Activated naive CD4-positive, alpha-beta T cell treated with anti-CD3 and anti-CD28 coated beads for 36 hours (primary cell): ENCODE measurements at regions not wholly inside any gene's neighbourhood (a gene's known extent, or its start where the extent isn't known, plus 50 kb on each side); places are given as distances from the start of the nearest gene placed in this dataset.

ENCODE experiments used
- CTCF ChIA-PET: fragments of 350-600 bp; sonication (Branson Sonifier 250); formaldehyde crosslinking; loops from one replicate; lab custom pipeline; 2021; ENCODE audit warnings: antibody characterized with exemption; lab: Charles Lee
- DNase-seq: peaks from one replicate; pipeline ENCODE4 v3.0.0-alpha.2; 2020
- H3K27ac Mint-ChIP-seq: one replicate; pipeline ENCODE4 v1.8.0; 2021; ENCODE audit warnings: mild to moderate bottlenecking, mixed read lengths
- H3K27me3 Mint-ChIP-seq: one replicate; pipeline ENCODE4 v1.8.0; 2021; ENCODE audit warnings: low read depth, mixed read lengths
- H3K36me3 Mint-ChIP-seq: one replicate; pipeline ENCODE4 v1.8.0; 2021; ENCODE audit warnings: low read depth, mixed read lengths
- H3K4me1 Mint-ChIP-seq: one replicate; pipeline ENCODE4 v1.8.0; 2021; ENCODE audit warnings: low read depth, mixed read lengths
- H3K4me3 Mint-ChIP-seq: one replicate; pipeline ENCODE4 v1.8.0; 2021; ENCODE audit warnings: mild to moderate bottlenecking, moderate library complexity, mixed read lengths
- H3K9me3 Mint-ChIP-seq: one replicate; pipeline ENCODE4 v1.8.0; 2021; ENCODE audit warnings: mixed read lengths
- intact Hi-C: fragments of 100-400 bp; cut with micrococcal nuclease; formaldehyde crosslinking; loops from one replicate; pipeline ENCODE4 v1.15.1; 2023

DNA sequence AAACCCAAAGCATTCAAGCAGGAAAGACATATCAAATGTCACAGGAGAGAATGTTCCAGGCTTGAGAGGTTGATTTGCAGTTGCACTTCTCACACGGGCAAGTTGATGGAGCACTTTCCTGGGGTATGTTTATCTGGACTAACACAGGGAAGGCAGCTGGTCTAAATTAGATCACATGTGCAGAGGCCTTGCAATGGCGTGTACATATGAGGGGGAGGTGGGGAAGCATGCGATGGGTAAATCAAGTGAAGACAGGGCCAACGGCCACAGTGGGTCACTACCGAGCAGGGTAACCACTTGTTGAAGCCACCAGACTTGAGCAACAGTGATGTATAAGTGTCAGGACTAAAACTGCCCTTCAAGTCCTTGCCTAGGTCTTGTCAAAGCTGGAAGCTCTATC lies 156.6 kb upstream of the MAF start:
- peaks cover 21% of the 10 kb centered on the region for H3K4me1 Mint-ChIP-seq
- CTCF ChIA-PET = no interaction called here
- H3K9me3 Mint-ChIP-seq = no peaks in the 10 kb centered on the region
- intact Hi-C loops = no loop called here
- H3K27ac Mint-ChIP-seq = no peak overlapping the region
- H3K36me3 Mint-ChIP-seq = no peaks in the 10 kb centered on the region
- H3K4me3 Mint-ChIP-seq = no peak overlapping the region
- H3K27me3 Mint-ChIP-seq = peaks cover 11% of the 10 kb centered on the region
- no peak for DNase-seq

DNA sequence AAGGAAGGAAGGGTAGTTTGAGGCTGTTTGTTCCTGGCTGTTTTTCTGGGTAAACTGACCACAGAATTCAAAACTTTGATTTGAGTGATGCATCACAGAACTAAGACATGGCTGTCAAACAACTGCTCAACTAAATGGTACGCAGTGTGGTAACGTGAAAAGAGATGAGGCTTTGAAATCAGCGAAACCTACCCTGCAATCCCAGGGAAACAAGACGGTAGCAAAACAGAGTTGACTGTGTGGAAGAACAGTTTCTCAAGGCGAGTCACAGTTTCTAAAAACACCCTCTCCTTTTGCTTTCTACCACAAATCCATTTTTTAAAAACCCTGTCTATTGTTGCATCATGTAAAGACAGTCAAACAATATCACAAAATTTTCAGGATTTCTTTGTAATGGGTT lies 156.0 kb upstream of the MAF start:
- H3K4me3 Mint-ChIP-seq = no peak overlapping the region
- no peaks in the 10 kb centered on the region for H3K9me3 Mint-ChIP-seq
- peaks cover 21% of the 10 kb centered on the region for H3K4me1 Mint-ChIP-seq
- intact Hi-C loops = no loop called here
- CTCF ChIA-PET = no interaction called here
- no peaks in the 10 kb centered on the region for H3K36me3 Mint-ChIP-seq
- peaks cover 14% of the 10 kb centered on the region for H3K27me3 Mint-ChIP-seq
- DNase-seq = no peak
- H3K27ac Mint-ChIP-seq = no peak overlapping the region

DNA sequence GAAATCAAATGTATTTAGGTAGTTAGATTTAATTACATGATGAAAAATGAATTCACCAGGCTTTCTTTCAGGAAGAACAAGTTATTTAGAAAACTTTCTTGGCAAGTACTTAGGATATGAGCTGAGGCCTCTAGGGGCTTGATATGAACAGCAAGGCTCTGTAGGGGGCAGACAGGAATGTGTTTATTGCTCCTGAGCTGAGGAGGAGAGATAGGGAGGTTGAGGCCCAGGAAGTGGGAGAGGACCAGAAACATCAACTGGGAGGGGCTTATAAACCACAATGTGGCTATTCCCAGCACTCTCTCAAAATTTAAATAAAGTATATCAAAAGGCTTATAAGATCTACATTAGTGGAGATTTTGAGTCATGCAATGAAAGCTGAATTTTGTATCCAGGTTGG lies 154.0 kb upstream of the MAF start:
- Mint-ChIP-seq H3K36me3 (no peaks in the 10 kb centered on the region), H3K9me3 (peaks cover under 1% of the 10 kb centered on the region), H3K4me3 (no peak overlapping the region), H3K27me3 (peaks cover 14% of the 10 kb centered on the region), H3K27ac (no peak overlapping the region), H3K4me1 (peaks cover 21% of the 10 kb centered on the region)
- DNase-seq = no peak
- CTCF ChIA-PET = no interaction called here
- intact Hi-C loops = no loop called here

DNA sequence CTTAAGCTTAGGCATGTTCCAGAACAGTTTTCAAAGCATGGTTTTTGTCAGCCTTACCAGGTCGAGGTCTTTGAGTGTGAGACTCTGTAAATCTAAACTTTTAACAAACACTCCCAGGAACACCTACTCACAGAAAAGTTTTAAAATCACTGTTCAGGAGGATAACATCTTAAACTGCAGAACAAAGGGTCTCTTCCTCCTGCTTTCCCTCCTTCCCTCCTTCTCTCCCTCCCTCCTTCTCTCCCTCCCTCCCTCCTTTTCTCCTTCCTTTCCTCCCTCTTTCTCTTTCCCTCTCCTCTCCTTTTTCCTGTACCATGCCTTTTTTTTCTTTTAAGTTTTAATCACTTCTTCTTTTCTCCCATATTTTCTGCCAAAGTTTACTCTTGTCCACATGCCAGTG lies 153.5 kb upstream of the MAF start:
- no peak for DNase-seq
- no peaks in the 10 kb centered on the region for H3K36me3 Mint-ChIP-seq
- H3K4me3 Mint-ChIP-seq = no peak overlapping the region
- intact Hi-C loops = no loop called here
- H3K4me1 Mint-ChIP-seq = peaks cover 21% of the 10 kb centered on the region
- H3K27ac Mint-ChIP-seq = no peak overlapping the region
- peaks cover 16% of the 10 kb centered on the region for H3K27me3 Mint-ChIP-seq
- peaks cover 4% of the 10 kb centered on the region for H3K9me3 Mint-ChIP-seq
- CTCF ChIA-PET = no interaction called here

DNA sequence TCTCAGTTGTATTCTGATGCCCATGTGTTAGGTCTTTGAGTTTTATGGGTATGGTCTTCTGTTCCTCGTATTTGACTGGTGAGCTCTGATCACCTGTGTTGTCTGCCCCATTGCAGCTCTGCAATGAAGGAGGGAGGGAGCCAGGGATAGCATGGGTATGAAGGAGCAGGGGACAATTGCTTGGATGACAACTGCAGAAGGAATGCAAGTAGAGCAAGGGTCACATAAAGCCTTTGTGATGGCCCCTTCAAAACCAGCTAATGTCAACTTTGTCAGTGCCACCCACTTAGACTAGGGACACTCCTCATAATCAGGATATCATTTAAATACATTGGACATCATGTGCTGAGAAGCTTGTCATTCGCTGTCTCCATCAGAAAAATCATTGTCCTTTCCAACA lies 152.7 kb upstream of the MAF start:
- intact Hi-C loops = no loop called here

DNA sequence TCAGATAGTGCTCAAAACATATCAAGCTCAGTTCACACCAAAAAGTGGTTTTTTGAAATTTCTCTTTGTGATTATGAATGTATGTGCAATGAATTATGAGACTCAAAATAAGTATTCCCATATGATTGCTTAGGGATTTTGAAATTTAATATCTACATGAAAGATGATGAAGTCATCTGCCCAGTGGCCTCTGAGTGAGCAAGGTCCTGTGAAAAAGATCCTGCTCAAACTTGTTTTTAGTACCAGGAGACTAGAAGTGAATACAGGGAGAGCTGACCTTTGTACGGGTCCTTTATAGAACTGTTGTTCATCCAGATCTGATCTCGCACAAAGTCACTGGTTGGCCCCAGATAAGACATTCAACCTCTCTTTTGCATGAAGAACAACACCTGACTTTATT lies 151.9 kb upstream of the MAF start:
- peaks cover 4% of the 10 kb centered on the region for H3K9me3 Mint-ChIP-seq
- CTCF ChIA-PET = no interaction called here

More for the DNA sequence above, 152.7 kb upstream of the MAF start:
- no peak for DNase-seq
- Mint-ChIP-seq H3K4me1 (peaks cover 21% of the 10 kb centered on the region), H3K4me3 (no peak overlapping the region), H3K9me3 (peaks cover 4% of the 10 kb centered on the region), H3K36me3 (no peaks in the 10 kb centered on the region), H3K27ac (no peak overlapping the region), H3K27me3 (peaks cover 18% of the 10 kb centered on the region)
- CTCF ChIA-PET = no interaction called here

DNA sequence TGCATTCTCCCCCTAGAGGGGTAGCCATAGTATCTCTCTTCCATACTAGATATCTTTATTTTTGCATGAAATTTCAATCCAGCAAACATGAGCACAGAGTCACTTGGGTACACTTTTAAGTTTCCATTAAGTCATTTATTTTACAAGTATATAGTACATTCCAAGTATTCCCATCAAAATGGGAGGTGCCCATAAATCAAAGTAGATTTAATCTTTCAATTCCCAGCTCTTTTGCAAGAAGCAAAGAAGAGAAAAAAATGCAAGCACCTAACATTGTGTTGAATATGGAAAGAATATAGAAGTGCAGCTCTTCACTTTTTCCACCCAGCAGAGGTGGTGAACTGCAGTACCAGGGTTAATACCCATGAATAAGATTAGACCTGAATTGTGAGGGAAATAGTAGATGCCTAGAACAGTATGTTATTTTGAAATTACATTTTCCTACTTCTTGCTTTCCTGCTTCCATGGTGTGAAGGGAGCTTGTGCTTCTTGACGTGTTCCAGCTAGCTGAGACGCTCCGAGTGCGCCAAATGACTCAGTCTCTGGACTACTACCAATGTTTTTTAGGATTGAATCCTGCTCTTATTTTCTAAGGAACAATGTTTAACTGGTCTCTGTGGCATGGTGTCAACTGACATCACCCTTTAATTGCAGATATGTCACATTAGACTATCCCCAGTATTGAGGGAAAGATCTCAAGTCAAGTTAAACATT lies 151.1 kb upstream of the MAF start:
- no peak overlapping the region for H3K4me3 Mint-ChIP-seq
- intact Hi-C loops = no loop called here
- no peak for DNase-seq
- H3K4me1 Mint-ChIP-seq = peaks cover 15% of the 10 kb centered on the region
- no peak overlapping the region for H3K27ac Mint-ChIP-seq
- CTCF ChIA-PET = no interaction called here
- H3K27me3 Mint-ChIP-seq = peaks cover 15% of the 10 kb centered on the region
- H3K36me3 Mint-ChIP-seq = no peaks in the 10 kb centered on the region
- H3K9me3 Mint-ChIP-seq = peaks cover 4% of the 10 kb centered on the region

More for the DNA sequence above, 151.9 kb upstream of the MAF start:
- peaks cover 21% of the 10 kb centered on the region for H3K4me1 Mint-ChIP-seq
- no peak overlapping the region for H3K4me3 Mint-ChIP-seq
- intact Hi-C loops = no loop called here
- no peaks in the 10 kb centered on the region for H3K36me3 Mint-ChIP-seq
- DNase-seq = no peak
- H3K27me3 Mint-ChIP-seq = peaks cover 18% of the 10 kb centered on the region
- no peak overlapping the region for H3K27ac Mint-ChIP-seq

DNA sequence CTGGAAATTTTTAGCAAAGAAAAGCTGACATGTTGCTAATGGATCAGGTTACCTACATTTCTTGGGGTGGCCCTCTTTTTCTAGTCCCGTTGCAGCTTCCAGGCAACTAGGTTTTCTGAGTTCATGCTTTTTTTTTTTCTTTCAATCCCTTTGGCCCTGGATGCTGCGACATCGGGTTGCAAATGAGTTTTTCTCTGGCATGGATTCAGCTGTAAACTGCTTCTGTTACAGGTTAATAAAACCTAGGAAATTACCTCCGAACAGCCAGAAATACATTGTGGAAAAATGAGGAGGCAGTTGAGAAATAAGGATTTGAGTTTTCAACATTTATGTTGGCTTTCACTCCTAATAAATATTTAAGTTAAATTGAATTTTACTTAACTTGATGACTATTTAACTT lies 149.8 kb upstream of the MAF start:
- peaks cover 11% of the 10 kb centered on the region for H3K4me1 Mint-ChIP-seq
- no peak overlapping the region for H3K4me3 Mint-ChIP-seq
- H3K36me3 Mint-ChIP-seq = no peaks in the 10 kb centered on the region
- no peak overlapping the region for H3K27ac Mint-ChIP-seq
- CTCF ChIA-PET = no interaction called here
- no peak for DNase-seq
- peaks cover 4% of the 10 kb centered on the region for H3K9me3 Mint-ChIP-seq
- intact Hi-C loops = no loop called here
- peaks cover 15% of the 10 kb centered on the region for H3K27me3 Mint-ChIP-seq

DNA sequence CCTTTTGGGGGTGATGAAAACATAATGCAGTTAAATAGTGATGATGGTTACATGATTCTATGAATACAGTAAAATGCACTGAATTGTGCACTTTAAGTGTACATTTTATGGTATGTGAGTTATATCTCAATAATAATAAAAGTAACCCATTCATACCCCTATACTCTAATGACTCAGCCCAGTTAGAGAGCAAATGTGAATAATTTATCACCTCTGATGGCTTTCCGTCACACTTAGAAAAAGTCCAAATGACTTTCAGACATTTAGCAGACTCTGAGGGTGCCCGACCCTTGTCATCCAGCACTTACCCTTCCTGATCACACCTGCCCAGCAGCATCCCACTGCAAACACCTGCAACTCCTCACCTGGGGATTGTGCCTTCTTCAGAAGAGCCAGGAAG lies 148.1 kb upstream of the MAF start:
- peaks cover 8% of the 10 kb centered on the region for H3K27me3 Mint-ChIP-seq
- H3K9me3 Mint-ChIP-seq = peaks cover 4% of the 10 kb centered on the region
- intact Hi-C loops = no loop called here
- DNase-seq = no peak
- H3K4me1 Mint-ChIP-seq = no peaks in the 10 kb centered on the region
- CTCF ChIA-PET = no interaction called here
- H3K36me3 Mint-ChIP-seq = no peaks in the 10 kb centered on the region
- H3K4me3 Mint-ChIP-seq = no peak overlapping the region
- H3K27ac Mint-ChIP-seq = no peak overlapping the region

DNA sequence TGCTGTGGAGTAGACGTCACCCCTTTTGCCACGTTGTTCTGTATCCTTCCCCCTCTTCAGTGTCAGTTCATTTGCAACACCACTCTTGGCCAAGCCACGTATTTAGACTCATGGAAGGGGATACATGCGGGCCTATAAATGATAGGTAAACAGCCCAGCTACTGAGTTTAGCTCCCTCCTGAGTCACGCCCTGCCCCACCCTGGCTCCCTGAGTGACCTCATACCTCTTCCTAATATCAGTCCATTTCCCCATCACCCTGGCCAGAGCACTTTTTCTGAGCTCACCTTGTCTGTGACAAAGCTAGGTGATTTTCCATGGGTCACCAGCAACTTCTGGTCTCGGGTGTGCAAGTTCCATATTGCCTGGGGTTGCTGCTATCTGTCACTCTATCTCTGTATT lies 147.2 kb upstream of the MAF start:
- DNase-seq = no peak
- Mint-ChIP-seq H3K36me3 (no peaks in the 10 kb centered on the region), H3K27ac (no peak overlapping the region), H3K9me3 (peaks cover 4% of the 10 kb centered on the region), H3K27me3 (peaks cover 8% of the 10 kb centered on the region), H3K4me1 (no peaks in the 10 kb centered on the region), H3K4me3 (no peak overlapping the region)
- intact Hi-C loops = no loop called here
- CTCF ChIA-PET = no interaction called here

DNA sequence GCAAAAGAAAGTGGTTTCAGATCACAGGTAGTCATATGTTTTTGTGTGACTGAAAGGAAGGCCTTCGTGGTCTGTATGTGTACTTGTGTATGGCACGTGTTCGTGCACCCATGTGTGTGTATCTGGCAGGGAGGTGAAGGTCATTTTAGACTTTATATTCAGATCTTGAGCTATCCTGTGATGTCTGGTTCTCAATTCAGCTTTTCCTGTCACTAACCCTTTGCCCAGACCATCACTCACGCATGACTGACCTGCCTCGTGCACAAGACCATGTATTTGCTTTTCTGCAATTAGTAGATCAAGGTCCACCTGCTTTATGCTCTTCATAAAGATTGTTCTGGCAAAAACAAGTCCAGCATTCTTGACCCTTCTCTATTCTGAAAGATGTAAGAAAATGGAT lies 139.7 kb upstream of the MAF start:
- CTCF ChIA-PET = no interaction called here
- no peak overlapping the region for H3K27ac Mint-ChIP-seq
- no peaks in the 10 kb centered on the region for H3K36me3 Mint-ChIP-seq
- H3K4me3 Mint-ChIP-seq = no peak overlapping the region
- no peaks in the 10 kb centered on the region for H3K9me3 Mint-ChIP-seq
- intact Hi-C loops = no loop called here
- H3K27me3 Mint-ChIP-seq = peaks cover 6% of the 10 kb centered on the region
- no peak for DNase-seq
- no peaks in the 10 kb centered on the region for H3K4me1 Mint-ChIP-seq

DNA sequence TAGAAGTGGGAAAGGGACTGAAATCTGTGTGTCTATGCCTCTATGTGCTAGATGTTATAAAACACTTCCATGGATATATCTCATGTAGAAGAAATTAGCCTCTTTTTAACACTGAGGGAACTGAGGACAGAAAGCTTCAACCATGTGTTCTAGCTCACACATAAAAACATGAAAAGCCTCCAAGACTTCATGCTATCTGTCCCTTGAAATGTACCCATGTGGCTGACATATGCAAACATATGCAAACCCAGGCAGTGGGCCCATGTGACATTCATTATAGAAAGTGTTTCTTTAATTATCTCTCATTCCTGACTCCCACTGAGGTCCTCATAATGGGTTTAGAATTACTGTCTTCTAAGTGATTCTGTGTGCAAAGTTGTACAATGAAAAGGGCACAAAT lies 134.7 kb upstream of the MAF start:
- Mint-ChIP-seq H3K27ac (no peak overlapping the region), H3K9me3 (no peaks in the 10 kb centered on the region), H3K27me3 (peaks cover 5% of the 10 kb centered on the region), H3K4me3 (no peak overlapping the region), H3K36me3 (no peaks in the 10 kb centered on the region), H3K4me1 (no peaks in the 10 kb centered on the region)
- intact Hi-C loops = no loop called here
- CTCF ChIA-PET = no interaction called here
- DNase-seq = no peak

DNA sequence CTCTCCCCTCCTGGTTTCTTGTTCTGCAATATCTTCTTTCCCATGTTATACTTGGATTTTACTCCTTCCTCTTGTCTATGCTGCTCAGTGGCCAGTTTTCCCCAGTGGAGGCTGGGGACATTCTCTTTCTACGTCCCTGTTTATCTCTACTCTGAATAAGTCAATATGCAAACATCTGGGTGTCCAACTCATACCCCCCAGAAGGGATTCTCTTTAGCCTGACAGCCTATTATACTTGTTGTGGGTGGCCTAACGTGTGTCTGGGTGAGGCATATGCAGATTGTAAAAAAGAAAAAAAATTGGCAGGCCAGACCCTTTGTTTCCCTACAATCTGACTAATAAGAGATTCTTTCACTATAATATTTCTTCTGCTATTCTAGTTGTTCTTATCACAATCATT lies 134.2 kb upstream of the MAF start:
- no peak overlapping the region for H3K4me3 Mint-ChIP-seq
- intact Hi-C loops = no loop called here
- H3K9me3 Mint-ChIP-seq = no peaks in the 10 kb centered on the region
- peaks cover 6% of the 10 kb centered on the region for H3K27me3 Mint-ChIP-seq
- H3K4me1 Mint-ChIP-seq = no peaks in the 10 kb centered on the region
- no peak for DNase-seq
- no peaks in the 10 kb centered on the region for H3K36me3 Mint-ChIP-seq
- no peak overlapping the region for H3K27ac Mint-ChIP-seq
- CTCF ChIA-PET = no interaction called here
